GM18520 (cell line): ENCODE measurements at regions not wholly inside any gene's neighbourhood (a gene's known extent, or its start where the extent isn't known, plus 50 kb on each side); places are given as distances from the start of the nearest gene placed in this dataset.

Source experiments
- ATAC-seq: cut with Tn5 transposase; IDR thresholded peaks from one replicate; pipeline ENCODE4 v1.9.1; 2021; ENCODE audit not compliant: unreplicated experiment

GRCh38 chr9:99678566-99678965 lies 143.1 kb upstream of the NR4A3 start:
- no peak for ATAC-seq

- no peak for ATAC-seq
Observed at GRCh38 chr9:99680191-99680590, 141.5 kb upstream of the NR4A3 start.

GRCh38 chr9:99681113-99681512 lies 140.6 kb upstream of the NR4A3 start:
- ATAC-seq: no peak

- ATAC-seq: no peak
Observed at GRCh38 chr9:99682378-99682777, 139.3 kb upstream of the NR4A3 start.

GRCh38 chr9:99682870-99683269 lies 138.8 kb upstream of the NR4A3 start:
- no peak for ATAC-seq

- ATAC-seq: no peak
Observed at GRCh38 chr9:99690573-99690972, 131.1 kb upstream of the NR4A3 start.

- no peak for ATAC-seq
Observed at GRCh38 chr9:99693888-99694287, 127.8 kb upstream of the NR4A3 start.

GRCh38 chr9:99694393-99694792 lies 127.3 kb upstream of the NR4A3 start:
- no peak for ATAC-seq

- no peak for ATAC-seq
Observed at GRCh38 chr9:99699396-99699795, 122.3 kb upstream of the NR4A3 start.

- ATAC-seq: no peak
Observed at GRCh38 chr9:99712214-99712613, 109.5 kb upstream of the NR4A3 start.

GRCh38 chr9:99713838-99714306 lies 107.8 kb upstream of the NR4A3 start:
- no peak for ATAC-seq

- no peak for ATAC-seq
Observed at GRCh38 chr9:99718631-99719030, 103.1 kb upstream of the NR4A3 start.

GRCh38 chr9:99720455-99721050 lies 101.1 kb upstream of the NR4A3 start:
- ATAC-seq: no peak

GRCh38 chr9:99721898-99722297 lies 99.8 kb upstream of the NR4A3 start:
- no peak for ATAC-seq

GRCh38 chr9:99722877-99723276 lies 98.8 kb upstream of the NR4A3 start:
- ATAC-seq: peak; percentile 34

- no peak for ATAC-seq
Observed at GRCh38 chr9:99724640-99725039, 97.0 kb upstream of the NR4A3 start.

GRCh38 chr9:99725852-99726251 lies 95.8 kb upstream of the NR4A3 start:
- no peak for ATAC-seq

- ATAC-seq: no peak
Observed at GRCh38 chr9:99726758-99727157, 94.9 kb upstream of the NR4A3 start.

- ATAC-seq: no peak
Observed at GRCh38 chr9:99730062-99730461, 91.6 kb upstream of the NR4A3 start.

GRCh38 chr9:99731950-99732349 lies 89.7 kb upstream of the NR4A3 start:
- ATAC-seq: no peak

GRCh38 chr9:99732715-99733114 lies 89.0 kb upstream of the NR4A3 start:
- no peak for ATAC-seq

GRCh38 chr9:99735041-99735440 lies 86.6 kb upstream of the NR4A3 start:
- ATAC-seq: no peak

GRCh38 chr9:99736291-99736690 lies 85.4 kb upstream of the NR4A3 start:
- no peak for ATAC-seq
